RWPE1 (cell line): ENCODE measurements at regions not wholly inside any gene's neighbourhood (a gene's known extent, or its start where the extent isn't known, plus 50 kb on each side); places are given as distances from the start of the nearest gene placed in this dataset.

Source experiments
- CTCF ChIA-PET: fragments of 350-600 bp; sonication (Branson Sonifier 250); formaldehyde crosslinking; extraction: SDS; loops from one replicate; lab custom pipeline; 2021; lab: Yijun Ruan, JAX
- POLR2A ChIA-PET: fragments of 400-600 bp; formaldehyde crosslinking; extraction: SDS; loops from one replicate; lab custom pipeline; 2020; ENCODE audit warnings: antibody characterized with exemption; ENCODE audit not compliant: low non-redundant PET; lab: Yijun Ruan, JAX
- DNase-seq: peaks from one replicate; pipeline ENCODE4 v3.0.0; 2012; ENCODE audit warnings: low spot score
- H3K27ac ChIP-seq: fragments of 450-650 bp; 2 replicates; pipeline ENCODE4 v1.5.1; 2017
- CTCF ChIP-seq: fragments of 450-650 bp; conservative IDR thresholded peaks from 2 replicates; pipeline ENCODE4 v1.5.1; 2017; ENCODE audit warnings: low read depth, mild to moderate bottlenecking

- CTCF ChIA-PET, result interaction anchor here (0.8 kb wide), 1 partner anchor 22 kb away, joined by 3 read pairs; no protein-coding TSS in a partner anchor
- POLR2A ChIA-PET, result no interaction called here
- H3K27ac ChIP-seq, result no peak overlapping the region
- no peak for TF ChIP-seq CTCF
- peak; percentile 42 for DNase-seq
These were observed 493.9 kb upstream of the ZNF385D start for GRCh38 chr3:22244761-22245521.

- no peak overlapping the region for H3K27ac ChIP-seq
- DNase-seq, result no peak
- no peak for TF ChIP-seq CTCF
- ChIA-PET CTCF (interaction anchor here (0.8 kb wide), 1 partner anchor 21 kb away, joined by 3 read pairs; no protein-coding TSS in a partner anchor), POLR2A (no interaction called here)
These were observed 495.0 kb upstream of the ZNF385D start for GRCh38 chr3:22245811-22246583.

GRCh38 chr3:22249658-22250057 is 498.6 kb upstream of the ZNF385D start:
- CTCF ChIA-PET, result no interaction called here
- POLR2A ChIA-PET, result no interaction called here
- no peak for TF ChIP-seq CTCF
- no peak overlapping the region for H3K27ac ChIP-seq
- DNase-seq, result no peak

GRCh38 chr3:22257252-22257651 is 506.2 kb upstream of the ZNF385D start:
- ChIA-PET POLR2A (no interaction called here), CTCF (no interaction called here)
- TF ChIP-seq CTCF, result no peak
- DNase-seq, result no peak
- no peak overlapping the region for H3K27ac ChIP-seq

- no peak for TF ChIP-seq CTCF
- POLR2A ChIA-PET, result no interaction called here
- H3K27ac ChIP-seq, result no peak overlapping the region
- CTCF ChIA-PET, result no interaction called here
- DNase-seq, result no peak
These were observed 511.4 kb upstream of the ZNF385D start for GRCh38 chr3:22262386-22262785.

- no peak overlapping the region for H3K27ac ChIP-seq
- ChIA-PET POLR2A (no interaction called here), CTCF (no interaction called here)
- TF ChIP-seq CTCF, result no peak
- peak; percentile 14 for DNase-seq
These were observed 512.0 kb upstream of the ZNF385D start for GRCh38 chr3:22263042-22263441.
